ENCODE measurements at regions not wholly inside any gene's neighbourhood (a gene's known extent, or its start where the extent isn't known, plus 50 kb on each side); places are given as distances from the start of the nearest gene placed in this dataset.

DNA sequence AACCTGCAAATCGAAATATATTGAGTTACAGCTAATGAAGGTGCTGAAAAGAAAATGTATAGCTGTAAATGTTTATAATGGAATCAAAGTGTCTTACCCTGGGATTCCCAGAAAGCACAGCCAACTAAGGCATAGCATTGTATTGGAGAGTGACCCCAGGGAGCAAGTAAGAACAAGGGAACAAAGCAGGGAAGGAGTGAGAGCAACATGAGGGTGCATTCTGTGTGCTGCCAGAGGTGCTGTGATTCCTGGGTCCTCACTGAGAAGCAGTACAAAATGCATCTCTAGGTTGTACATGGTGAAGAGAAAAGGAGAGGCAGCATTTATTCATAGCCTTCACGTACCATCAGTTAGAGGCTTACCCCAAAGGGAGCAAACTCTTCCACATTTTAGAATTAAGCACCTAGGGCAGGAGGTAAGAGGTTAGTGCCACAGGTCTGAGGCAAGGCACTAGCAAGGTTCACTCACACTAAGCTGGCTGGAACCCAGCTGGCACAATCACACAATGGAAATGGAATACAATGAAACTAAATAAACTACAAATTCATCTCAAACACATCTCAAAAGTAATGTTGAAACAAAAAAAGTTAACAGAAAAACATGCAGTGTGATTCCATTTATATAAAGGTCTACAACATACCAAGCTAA, 151.5 kb upstream of the C2CD4B start:
- no peak overlapping the region for H3K4me3 ChIP-seq (ENCODE audit: low read depth, low read length, poor library complexity, severe bottlenecking)
- TF ChIP-seq EZH2 (IDR thresholded peaks at IDR 0.05; ENCODE audit: borderline replicate concordance, low read depth, low read length, poor library complexity, severe bottlenecking) = no peak
- TF ChIP-seq, protein P1, sequence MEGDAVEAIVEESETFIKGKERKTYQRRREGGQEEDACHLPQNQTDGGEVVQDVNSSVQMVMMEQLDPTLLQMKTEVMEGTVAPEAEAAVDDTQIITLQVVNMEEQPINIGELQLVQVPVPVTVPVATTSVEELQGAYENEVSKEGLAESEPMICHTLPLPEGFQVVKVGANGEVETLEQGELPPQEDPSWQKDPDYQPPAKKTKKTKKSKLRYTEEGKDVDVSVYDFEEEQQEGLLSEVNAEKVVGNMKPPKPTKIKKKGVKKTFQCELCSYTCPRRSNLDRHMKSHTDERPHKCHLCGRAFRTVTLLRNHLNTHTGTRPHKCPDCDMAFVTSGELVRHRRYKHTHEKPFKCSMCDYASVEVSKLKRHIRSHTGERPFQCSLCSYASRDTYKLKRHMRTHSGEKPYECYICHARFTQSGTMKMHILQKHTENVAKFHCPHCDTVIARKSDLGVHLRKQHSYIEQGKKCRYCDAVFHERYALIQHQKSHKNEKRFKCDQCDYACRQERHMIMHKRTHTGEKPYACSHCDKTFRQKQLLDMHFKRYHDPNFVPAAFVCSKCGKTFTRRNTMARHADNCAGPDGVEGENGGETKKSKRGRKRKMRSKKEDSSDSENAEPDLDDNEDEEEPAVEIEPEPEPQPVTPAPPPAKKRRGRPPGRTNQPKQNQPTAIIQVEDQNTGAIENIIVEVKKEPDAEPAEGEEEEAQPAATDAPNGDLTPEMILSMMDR (conservative IDR thresholded peaks at IDR 0.05; ENCODE audit: low read depth, low read length) = no peak
- ChIA-PET POLR2A (ENCODE audit: low non-redundant PET) (no interaction called here), CTCF (no interaction called here)
- intact Hi-C loops (cut with micrococcal nuclease; ENCODE audit: unreplicated experiment) = no loop called here
- no peak for DNase-seq (ENCODE audit: low spot score)
- no peaks in the 10 kb centered on the region for H3K9me3 ChIP-seq (ENCODE audit: low read depth, low read length, poor library complexity, severe bottlenecking)
- H3K27ac ChIP-seq (ENCODE audit: low read depth, low read length, poor library complexity, severe bottlenecking) = no peak overlapping the region
- H3K4me1 ChIP-seq (ENCODE audit: insufficient read depth, low read length, poor library complexity, severe bottlenecking) = no peaks in the 10 kb centered on the region
- H3K27me3 ChIP-seq (replicated peaks; ENCODE audit: insufficient read depth, low read depth, low read length, poor library complexity) = peaks cover 13% of the 10 kb centered on the region
- BruUV-seq (replicated peaks) = no TSS peak
- H3K36me3 ChIP-seq (ENCODE audit: insufficient read depth, low read length, poor library complexity, severe bottlenecking) = no peaks in the 10 kb centered on the region

DNA sequence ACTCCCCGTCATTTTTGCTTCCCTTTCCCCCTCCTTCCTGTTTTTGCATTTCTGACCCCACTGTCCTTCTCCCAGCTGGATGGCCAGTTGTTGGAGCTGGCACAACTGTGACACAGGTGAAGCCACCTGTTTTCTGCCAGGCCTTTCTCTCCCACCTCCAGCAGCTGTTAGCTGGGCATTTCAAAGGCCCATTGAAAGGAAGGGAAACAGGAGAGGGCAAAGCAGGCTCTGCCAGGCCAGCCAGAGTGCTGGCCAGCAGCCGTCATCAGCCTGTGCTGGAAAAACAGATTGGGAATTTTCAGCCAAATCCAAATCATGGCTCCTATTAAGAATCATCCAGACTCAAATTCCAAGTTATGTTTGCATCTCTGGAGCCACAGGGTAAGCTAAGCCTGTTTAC, 155.2 kb upstream of the C2CD4B start:
- ChIA-PET POLR2A (ENCODE audit: low non-redundant PET) (no interaction called here), CTCF (no interaction called here)
- Histone ChIP-seq H3K4me1 (ENCODE audit: insufficient read depth, low read length, poor library complexity, severe bottlenecking) (no peaks in the 10 kb centered on the region), H3K27ac (ENCODE audit: low read depth, low read length, poor library complexity, severe bottlenecking) (no peak overlapping the region), H3K27me3 (replicated peaks; ENCODE audit: insufficient read depth, low read depth, low read length, poor library complexity) (peaks cover 13% of the 10 kb centered on the region), H3K9me3 (ENCODE audit: low read depth, low read length, poor library complexity, severe bottlenecking) (no peaks in the 10 kb centered on the region), H3K36me3 (ENCODE audit: insufficient read depth, low read length, poor library complexity, severe bottlenecking) (no peaks in the 10 kb centered on the region), H3K4me3 (ENCODE audit: low read depth, low read length, poor library complexity, severe bottlenecking) (no peak overlapping the region)
- no peak for DNase-seq (ENCODE audit: low spot score)
- TF ChIP-seq EZH2 (IDR thresholded peaks at IDR 0.05; ENCODE audit: borderline replicate concordance, low read depth, low read length, poor library complexity, severe bottlenecking) = no peak
- TF ChIP-seq, protein P1 (conservative IDR thresholded peaks at IDR 0.05; ENCODE audit: low read depth, low read length) = no peak
- intact Hi-C loops (cut with micrococcal nuclease; ENCODE audit: unreplicated experiment) = no loop called here
- BruUV-seq (replicated peaks) = no TSS peak

DNA sequence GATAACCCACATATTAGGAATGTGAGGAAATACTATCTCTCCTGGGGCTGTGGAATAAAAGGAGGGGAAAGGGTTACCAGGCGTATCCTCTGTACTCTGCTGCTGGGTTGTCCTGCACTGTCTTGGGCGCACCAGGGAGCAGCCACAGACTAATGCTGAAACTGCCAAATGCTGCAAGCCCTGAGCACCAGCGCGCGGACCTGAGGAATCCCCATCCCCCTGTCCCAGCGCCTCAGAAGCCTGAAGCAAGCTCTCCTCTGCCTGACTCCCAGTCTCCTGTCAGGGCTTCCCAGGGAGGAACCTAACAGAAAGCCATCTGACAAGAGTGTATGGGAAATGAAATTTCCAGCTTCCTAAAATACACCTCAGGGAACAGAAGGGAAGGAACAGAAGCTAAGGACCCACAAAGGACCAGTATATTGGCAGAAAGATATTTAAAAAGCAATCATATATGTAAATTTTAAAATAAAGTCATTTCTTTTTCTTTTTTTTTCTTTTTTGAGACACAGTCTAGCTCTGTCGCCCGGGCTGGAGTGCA, 158.3 kb upstream of the C2CD4B start:
- Histone ChIP-seq H3K9me3 (ENCODE audit: low read depth, low read length, poor library complexity, severe bottlenecking) (no peaks in the 10 kb centered on the region), H3K27me3 (replicated peaks; ENCODE audit: insufficient read depth, low read depth, low read length, poor library complexity) (no peaks in the 10 kb centered on the region), H3K4me3 (ENCODE audit: low read depth, low read length, poor library complexity, severe bottlenecking) (no peak overlapping the region), H3K27ac (ENCODE audit: low read depth, low read length, poor library complexity, severe bottlenecking) (no peak overlapping the region), H3K4me1 (ENCODE audit: insufficient read depth, low read length, poor library complexity, severe bottlenecking) (no peaks in the 10 kb centered on the region), H3K36me3 (ENCODE audit: insufficient read depth, low read length, poor library complexity, severe bottlenecking) (no peaks in the 10 kb centered on the region)
- intact Hi-C loops (cut with micrococcal nuclease; ENCODE audit: unreplicated experiment) = no loop called here
- ChIA-PET CTCF (no interaction called here), POLR2A (ENCODE audit: low non-redundant PET) (no interaction called here)
- no peak for TF ChIP-seq EZH2 (IDR thresholded peaks at IDR 0.05; ENCODE audit: borderline replicate concordance, low read depth, low read length, poor library complexity, severe bottlenecking)
- TF ChIP-seq, protein P1 (conservative IDR thresholded peaks at IDR 0.05; ENCODE audit: low read depth, low read length) = no peak
- BruUV-seq (replicated peaks) = no TSS peak
- DNase-seq (ENCODE audit: low spot score) = no peak

Data from A673 (cell line).